Liver (tissue), 8 donors: ENCODE measurements at regions not wholly inside any gene's neighbourhood (a gene's known extent, or its start where the extent isn't known, plus 50 kb on each side); places are given as distances from the start of the nearest gene placed in this dataset.
"Not testable (repeated sequence)": the region's sequence is repeated elsewhere in the genome, so short reads cannot be mapped to it uniquely, and the experiment has no call there.

Source experiments
- DNase-seq: peaks from one replicate; pipeline ENCODE4 v3.0.0-alpha.2; 2017; ENCODE audit warnings: low spot score
- H3K27ac ChIP-seq, 2 donors: one replicate each; pipeline ENCODE4 v1.7.0; 2013; ENCODE audit warnings: inconsistent platforms in 2 of 2, low read length in 2 of 2, control low read depth in 1 of 2, low read depth in 1 of 2, mild to moderate bottlenecking in 1 of 2
- H3K27me3 ChIP-seq, 4 donors: one replicate each; pipeline versions ENCODE4 v1.6.1 to v1.7.0; 2013; ENCODE audit warnings: low read length in 3 of 4, inconsistent platforms in 1 of 4, mild to moderate bottlenecking in 1 of 4, moderate library complexity in 1 of 4; ENCODE audit not compliant: control insufficient read depth in 4 of 4, insufficient read depth in 4 of 4
- H3K36me3 ChIP-seq, 4 donors: one replicate each; pipeline versions ENCODE4 v1.6.1 to v1.7.0; 2013; ENCODE audit warnings: low read length in 3 of 4, mild to moderate bottlenecking in 3 of 4, low read depth in 1 of 4, moderate library complexity in 1 of 4; ENCODE audit not compliant: control insufficient read depth in 4 of 4, insufficient read depth in 3 of 4
- H3K4me1 ChIP-seq, 4 donors: one replicate each; pipeline versions ENCODE4 v1.6.1 to v1.7.0; 2013; ENCODE audit warnings: low read length in 3 of 4, mild to moderate bottlenecking in 3 of 4, moderate library complexity in 1 of 4; ENCODE audit not compliant: control insufficient read depth in 4 of 4, insufficient read depth in 4 of 4
- H3K4me3 ChIP-seq, 3 donors: one replicate each; pipeline versions ENCODE4 v1.6.1 to v1.7.0; 2013; ENCODE audit warnings: low read length in 3 of 3, control low read depth in 1 of 3, low read depth in 1 of 3, mild to moderate bottlenecking in 1 of 3
- H3K9ac ChIP-seq, 2 donors: one replicate each; pipeline ENCODE4 v1.7.0; 2013; ENCODE audit warnings: low read length in 2 of 2, mild to moderate bottlenecking in 2 of 2, moderate library complexity in 2 of 2, control low read depth in 1 of 2, low read depth in 1 of 2
- H3K9me3 ChIP-seq, 4 donors: one replicate each; pipeline versions ENCODE4 v1.6.1 to v1.7.0; 2013; ENCODE audit warnings: low read length in 3 of 4; ENCODE audit not compliant: control insufficient read depth in 4 of 4
- CTCF ChIP-seq: fragments of 150-350 bp; IDR thresholded peaks from 2 replicates; pipeline ENCODE4 v1.5.1; 2017; ENCODE audit warnings: improper control_type of control experiment, low read depth, low read length; ENCODE audit not compliant: missing input control
- EGR1 ChIP-seq, 2 donors: IDR thresholded peaks; 2 replicates each; pipeline ENCODE4 v1.6.1; 2016 to 2018; ENCODE audit warnings: antibody characterized with exemption in 2 of 2, low read depth in 2 of 2
- FOXA1 ChIP-seq: IDR thresholded peaks from 2 replicates; pipeline ENCODE4 v1.6.1; 2016; ENCODE audit warnings: antibody characterized with exemption
- FOXA2 ChIP-seq: IDR thresholded peaks from 2 replicates; pipeline ENCODE4 v1.6.1; 2016; ENCODE audit warnings: antibody characterized with exemption
- GABPA ChIP-seq, 2 donors: IDR thresholded peaks in 1 of 2; conservative IDR thresholded peaks in 1 of 2; 2 replicates each; pipeline ENCODE4 v1.6.1; 2016; ENCODE audit warnings: antibody characterized with exemption in 2 of 2, mild to moderate bottlenecking in 1 of 2, moderate library complexity in 1 of 2
- HNF4A ChIP-seq, 2 donors: conservative IDR thresholded peaks; 2 replicates each; pipeline ENCODE4 v1.6.1; 2016; ENCODE audit warnings: antibody characterized with exemption in 2 of 2, mild to moderate bottlenecking in 2 of 2
- HNF4G ChIP-seq: IDR thresholded peaks from 2 replicates; pipeline ENCODE4 v1.6.1; 2016; ENCODE audit warnings: antibody characterized with exemption
- JUND ChIP-seq, 2 donors: IDR thresholded peaks; 2 replicates each; pipeline ENCODE4 v1.6.1; 2016; ENCODE audit warnings: antibody characterized with exemption in 2 of 2
- MAX ChIP-seq: IDR thresholded peaks from 2 replicates; pipeline ENCODE4 v1.6.1; 2016; ENCODE audit warnings: antibody characterized with exemption
- NR2F2 ChIP-seq: IDR thresholded peaks from 2 replicates; pipeline ENCODE4 v1.6.1; 2016; ENCODE audit warnings: antibody characterized with exemption
- RAD21 ChIP-seq, 2 donors: IDR thresholded peaks; 2 replicates each; pipeline ENCODE4 v1.6.1; 2016; ENCODE audit warnings: antibody characterized with exemption in 2 of 2, mild to moderate bottlenecking in 2 of 2
- RXRA ChIP-seq, 2 donors: IDR thresholded peaks; 2 replicates each; pipeline ENCODE4 v1.6.1; 2017 to 2018; ENCODE audit warnings: antibody characterized with exemption in 2 of 2, mild to moderate bottlenecking in 1 of 2
- SP1 ChIP-seq: IDR thresholded peaks from 2 replicates; pipeline ENCODE4 v1.6.1; 2018; ENCODE audit warnings: antibody characterized with exemption, mild to moderate bottlenecking
- TAF1 ChIP-seq: conservative IDR thresholded peaks from 2 replicates; pipeline ENCODE4 v1.6.1; 2016; ENCODE audit warnings: antibody characterized with exemption, mild to moderate bottlenecking
- YY1 ChIP-seq: IDR thresholded peaks from 2 replicates; pipeline ENCODE4 v1.6.1; 2016; ENCODE audit warnings: antibody characterized with exemption, mild to moderate bottlenecking
- ZBTB33 ChIP-seq: IDR thresholded peaks from 2 replicates; pipeline ENCODE4 v1.6.1; 2016; ENCODE audit warnings: antibody characterized with exemption
- WGBS: extraction: QIAGEN DNeasy Blood & Tissue Kit; methylation state at CpG from one replicate; pipeline ENCODE4 v1.1.7; 2013; 5-methylcytosine and 5-hydroxymethylcytosine counted together
- TF ChIP-seq, protein P1 (sequence below): IDR thresholded peaks from 2 replicates; pipeline ENCODE4 v1.6.1; 2016; ENCODE audit warnings: antibody characterized with exemption
- TF ChIP-seq, protein P2 (sequence below): IDR thresholded peaks from 2 replicates; pipeline ENCODE4 v1.6.1; 2016; ENCODE audit warnings: antibody characterized with exemption, mild to moderate bottlenecking
- donor health status: healthy.
- donor health status: healthy.
- donor health status: healthy.
- donor health status: healthy.
- donor health status: healthy.

- H3K36me3 ChIP-seq: no peaks in the 10 kb centered on the region
- H3K27me3 ChIP-seq: no peaks in the 10 kb centered on the region
- 96% methylated on average over 2 of the region's 2 CpGs for WGBS
- H3K9ac ChIP-seq: no peak overlapping the region
- DNase-seq: no peak
- no peak for TF ChIP-seq RXRA (IDR thresholded peaks at IDR 0.05)
- TF ChIP-seq ZBTB33: no peak
- TF ChIP-seq YY1: no peak
- TF ChIP-seq, protein P1, sequence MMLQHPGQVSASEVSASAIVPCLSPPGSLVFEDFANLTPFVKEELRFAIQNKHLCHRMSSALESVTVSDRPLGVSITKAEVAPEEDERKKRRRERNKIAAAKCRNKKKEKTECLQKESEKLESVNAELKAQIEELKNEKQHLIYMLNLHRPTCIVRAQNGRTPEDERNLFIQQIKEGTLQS: no peak
- no peak for TF ChIP-seq FOXA1
- no peak for TF ChIP-seq RAD21 (IDR thresholded peaks at IDR 0.05)
- TF ChIP-seq FOXA2: no peak
- no peak for TF ChIP-seq EGR1 (IDR thresholded peaks at IDR 0.05; ENCODE audit: low read depth in 2 of 2)
- no peak for TF ChIP-seq SP1
- peaks cover 0 to 4% (median under 1%) of the 10 kb centered on the region in 4 donors for H3K9me3 ChIP-seq
- no peak overlapping the region for H3K27ac ChIP-seq
- no peaks in the 10 kb centered on the region for H3K4me1 ChIP-seq
- no peak overlapping the region for H3K4me3 ChIP-seq
Observed at GRCh38 chr6:140193269-140193668, 818.8 kb upstream of the CITED2 start.

DNA sequence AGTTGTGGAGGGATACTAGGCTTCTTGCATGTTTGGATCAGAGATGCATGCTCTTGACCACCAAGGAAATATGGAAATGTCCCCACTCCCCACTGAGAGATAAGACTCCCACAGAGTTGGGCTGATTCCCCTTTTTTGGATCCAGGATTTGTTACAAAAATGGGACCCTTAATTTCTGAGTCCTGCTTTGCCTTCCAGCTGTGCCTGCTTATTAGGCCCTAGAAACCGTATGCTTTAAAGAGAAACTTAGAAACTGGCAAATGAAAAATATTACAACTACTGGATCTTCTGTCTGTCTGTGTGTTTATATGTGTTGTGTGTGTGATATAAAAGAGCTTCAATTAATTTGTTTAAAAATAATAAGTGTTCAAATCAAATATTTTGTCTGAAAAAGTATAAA, 817.6 kb upstream of the CITED2 start:
- peaks cover 0 to 4% (median under 1%) of the 10 kb centered on the region in 4 donors for H3K9me3 ChIP-seq
- WGBS: 97% methylated on average over 1 of the region's 1 CpG
- TF ChIP-seq FOXA1 (no peak), EGR1 (IDR thresholded peaks at IDR 0.05; ENCODE audit: low read depth in 2 of 2) (no peak), GABPA (IDR thresholded peaks at IDR 0.05 in 1 of 2, conservative IDR thresholded peaks at IDR 0.05 in 1 of 2) (no peak), TAF1 (no peak), SP1 (no peak), HNF4G (no peak), YY1 (no peak), HNF4A (conservative IDR thresholded peaks at IDR 0.05) (no peak), JUND (IDR thresholded peaks at IDR 0.05) (no peak), NR2F2 (no peak), MAX (no peak), RXRA (IDR thresholded peaks at IDR 0.05) (no peak), ZBTB33 (no peak), CTCF (no peak), FOXA2 (no peak), RAD21 (IDR thresholded peaks at IDR 0.05) (no peak)
- TF ChIP-seq, protein P2, sequence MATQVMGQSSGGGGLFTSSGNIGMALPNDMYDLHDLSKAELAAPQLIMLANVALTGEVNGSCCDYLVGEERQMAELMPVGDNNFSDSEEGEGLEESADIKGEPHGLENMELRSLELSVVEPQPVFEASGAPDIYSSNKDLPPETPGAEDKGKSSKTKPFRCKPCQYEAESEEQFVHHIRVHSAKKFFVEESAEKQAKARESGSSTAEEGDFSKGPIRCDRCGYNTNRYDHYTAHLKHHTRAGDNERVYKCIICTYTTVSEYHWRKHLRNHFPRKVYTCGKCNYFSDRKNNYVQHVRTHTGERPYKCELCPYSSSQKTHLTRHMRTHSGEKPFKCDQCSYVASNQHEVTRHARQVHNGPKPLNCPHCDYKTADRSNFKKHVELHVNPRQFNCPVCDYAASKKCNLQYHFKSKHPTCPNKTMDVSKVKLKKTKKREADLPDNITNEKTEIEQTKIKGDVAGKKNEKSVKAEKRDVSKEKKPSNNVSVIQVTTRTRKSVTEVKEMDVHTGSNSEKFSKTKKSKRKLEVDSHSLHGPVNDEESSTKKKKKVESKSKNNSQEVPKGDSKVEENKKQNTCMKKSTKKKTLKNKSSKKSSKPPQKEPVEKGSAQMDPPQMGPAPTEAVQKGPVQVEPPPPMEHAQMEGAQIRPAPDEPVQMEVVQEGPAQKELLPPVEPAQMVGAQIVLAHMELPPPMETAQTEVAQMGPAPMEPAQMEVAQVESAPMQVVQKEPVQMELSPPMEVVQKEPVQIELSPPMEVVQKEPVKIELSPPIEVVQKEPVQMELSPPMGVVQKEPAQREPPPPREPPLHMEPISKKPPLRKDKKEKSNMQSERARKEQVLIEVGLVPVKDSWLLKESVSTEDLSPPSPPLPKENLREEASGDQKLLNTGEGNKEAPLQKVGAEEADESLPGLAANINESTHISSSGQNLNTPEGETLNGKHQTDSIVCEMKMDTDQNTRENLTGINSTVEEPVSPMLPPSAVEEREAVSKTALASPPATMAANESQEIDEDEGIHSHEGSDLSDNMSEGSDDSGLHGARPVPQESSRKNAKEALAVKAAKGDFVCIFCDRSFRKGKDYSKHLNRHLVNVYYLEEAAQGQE: no peak
- TF ChIP-seq, protein P1: no peak
- DNase-seq: no peak
- no peaks in the 10 kb centered on the region for H3K4me1 ChIP-seq
- no peak overlapping the region for H3K27ac ChIP-seq
- no peak overlapping the region for H3K9ac ChIP-seq
- H3K4me3 ChIP-seq: no peak overlapping the region
- H3K27me3 ChIP-seq: no peaks in the 10 kb centered on the region
- no peaks in the 10 kb centered on the region for H3K36me3 ChIP-seq

GRCh38 chr6:140189263-140189662, 814.8 kb upstream of the CITED2 start:
- H3K9me3 ChIP-seq, H3K4me3 ChIP-seq: not testable (repeated sequence)
- WGBS: 95% methylated on average over 1 of the region's 1 CpG

More at GRCh38 chr6:140189263-140189662, 814.8 kb upstream of the CITED2 start:
- H3K4me1 ChIP-seq, DNase-seq, H3K27me3 ChIP-seq, H3K9ac ChIP-seq, H3K27ac ChIP-seq, H3K36me3 ChIP-seq: not testable (repeated sequence)
